Calu3 (cell line): ENCODE measurements at regions not wholly inside any gene's neighbourhood (a gene's known extent, or its start where the extent isn't known, plus 50 kb on each side); places are given as distances from the start of the nearest gene placed in this dataset.
A peak's percentile ranks its signal among the peaks of the same experiment; 100 is the strongest.

Source experiments
- BruUV-seq: library from RNA; stranded (reverse); fragments of 400-500 nt; replicated peaks from 2 replicates; lab custom pipeline; 2021; lab: Mats Ljungman, UMichigan
- CTCF ChIA-PET: fragments of 300-600 bp; sonication (Branson Sonifier 250); formaldehyde crosslinking; loops from one replicate; lab custom pipeline; 2022; ENCODE audit warnings: antibody characterized with exemption; lab: Charles Lee
- DNase-seq: peaks from one replicate; pipeline ENCODE4 v3.0.0; 2022
- H3K27ac Mint-ChIP-seq: one replicate; pipeline ENCODE4 v1.8.0; 2022; ENCODE audit warnings: mixed read lengths; ENCODE audit not compliant: unreplicated experiment
- H3K27me3 Mint-ChIP-seq: one replicate; pipeline ENCODE4 v1.8.0; 2022; ENCODE audit warnings: mixed read lengths; ENCODE audit not compliant: unreplicated experiment
- H3K36me3 Mint-ChIP-seq: one replicate; pipeline ENCODE4 v1.8.0; 2022; ENCODE audit warnings: mild to moderate bottlenecking, moderate library complexity, mixed read lengths; ENCODE audit not compliant: insufficient read depth, unreplicated experiment
- H3K4me1 Mint-ChIP-seq: one replicate; pipeline ENCODE4 v1.8.0; 2022; ENCODE audit warnings: mild to moderate bottlenecking, low read depth, mixed read lengths; ENCODE audit not compliant: unreplicated experiment
- H3K4me3 Mint-ChIP-seq: one replicate; pipeline ENCODE4 v1.8.0; 2022; ENCODE audit warnings: mild to moderate bottlenecking, low read depth, moderate library complexity, mixed read lengths; ENCODE audit not compliant: unreplicated experiment
- H3K9me3 Mint-ChIP-seq: one replicate; pipeline ENCODE4 v1.8.0; 2022; ENCODE audit warnings: low read depth, mixed read lengths; ENCODE audit not compliant: unreplicated experiment
- CTCF ChIP-seq: fragments of 200-600 bp; IDR thresholded peaks from one replicate; pipeline ENCODE4 v1.8.0; 2022; ENCODE audit warnings: antibody characterized with exemption; ENCODE audit not compliant: unreplicated experiment
- intact Hi-C: fragments of 100-400 bp; cut with micrococcal nuclease; formaldehyde crosslinking; loops from one replicate; pipeline ENCODE4 v1.10.0; 2022; ENCODE audit not compliant: unreplicated experiment

GRCh38 chr2:234679741-234680687 lies 183.1 kb upstream of the ARL4C start:
- intact Hi-C loops = no loop called here
- no TSS peak for BruUV-seq
- no peaks in the 10 kb centered on the region for H3K4me1 Mint-ChIP-seq
- CTCF ChIA-PET = no interaction called here
- no peaks in the 10 kb centered on the region for H3K27me3 Mint-ChIP-seq
- H3K4me3 Mint-ChIP-seq = no peak overlapping the region
- no peaks in the 10 kb centered on the region for H3K36me3 Mint-ChIP-seq
- no peak for TF ChIP-seq CTCF
- no peaks in the 10 kb centered on the region for H3K9me3 Mint-ChIP-seq
- DNase-seq = peak; percentile 20
- H3K27ac Mint-ChIP-seq = no peak overlapping the region

- intact Hi-C loops = no loop called here
- H3K27ac Mint-ChIP-seq = no peak overlapping the region
- CTCF ChIA-PET = no interaction called here
- no peak for DNase-seq
- no peak for TF ChIP-seq CTCF
- no peaks in the 10 kb centered on the region for H3K4me1 Mint-ChIP-seq
- H3K4me3 Mint-ChIP-seq = no peak overlapping the region
- H3K9me3 Mint-ChIP-seq = no peaks in the 10 kb centered on the region
- no peaks in the 10 kb centered on the region for H3K36me3 Mint-ChIP-seq
- H3K27me3 Mint-ChIP-seq = no peaks in the 10 kb centered on the region
- no TSS peak for BruUV-seq
These were observed 182.4 kb upstream of the ARL4C start for GRCh38 chr2:234679301-234679740.

GRCh38 chr2:234678711-234679110 lies 181.8 kb upstream of the ARL4C start:
- Mint-ChIP-seq H3K4me3 (no peak overlapping the region), H3K9me3 (no peaks in the 10 kb centered on the region), H3K4me1 (no peaks in the 10 kb centered on the region), H3K27ac (no peak overlapping the region), H3K27me3 (no peaks in the 10 kb centered on the region), H3K36me3 (no peaks in the 10 kb centered on the region)
- CTCF ChIA-PET = no interaction called here
- intact Hi-C loops = no loop called here
- DNase-seq = no peak
- TF ChIP-seq CTCF = no peak
- BruUV-seq = no TSS peak

GRCh38 chr2:234677758-234678538 lies 181.1 kb upstream of the ARL4C start:
- Mint-ChIP-seq H3K9me3 (no peaks in the 10 kb centered on the region), H3K36me3 (no peaks in the 10 kb centered on the region), H3K27ac (no peak overlapping the region), H3K27me3 (no peaks in the 10 kb centered on the region), H3K4me3 (no peak overlapping the region), H3K4me1 (no peaks in the 10 kb centered on the region)
- no TSS peak for BruUV-seq
- no peak for TF ChIP-seq CTCF
- CTCF ChIA-PET = interaction anchor here (0.6 kb wide), 1 partner anchor 9 kb away, joined by 3 read pairs; no protein-coding TSS in a partner anchor
- DNase-seq = no peak
- intact Hi-C loops = no loop called here
